A673 (cell line): ENCODE measurements at regions not wholly inside any gene's neighbourhood (a gene's known extent, or its start where the extent isn't known, plus 50 kb on each side); places are given as distances from the start of the nearest gene placed in this dataset.
A peak's percentile ranks its signal among the peaks of the same experiment; 100 is the strongest.

ENCODE experiments used
- EZH2 ChIP-seq: fragments of 200-600 bp; sonication (generic); IDR thresholded peaks from 2 replicates; pipeline ENCODE4 v1.6.1; 2017; ENCODE audit warnings: borderline replicate concordance, low read depth, mild to moderate bottlenecking, mixed read lengths, antibody characterized with exemption, low read length; ENCODE audit not compliant: poor library complexity, severe bottlenecking
- TF ChIP-seq, protein P1 (sequence below): fragments of 300-800, 200-600 bp; sonication (generic); conservative IDR thresholded peaks from 2 replicates; pipeline ENCODE4 v1.5.1; 2017; ENCODE audit warnings: low read depth, mild to moderate bottlenecking, antibody characterized with exemption, low read length, moderate library complexity, mixed read lengths

DNA sequence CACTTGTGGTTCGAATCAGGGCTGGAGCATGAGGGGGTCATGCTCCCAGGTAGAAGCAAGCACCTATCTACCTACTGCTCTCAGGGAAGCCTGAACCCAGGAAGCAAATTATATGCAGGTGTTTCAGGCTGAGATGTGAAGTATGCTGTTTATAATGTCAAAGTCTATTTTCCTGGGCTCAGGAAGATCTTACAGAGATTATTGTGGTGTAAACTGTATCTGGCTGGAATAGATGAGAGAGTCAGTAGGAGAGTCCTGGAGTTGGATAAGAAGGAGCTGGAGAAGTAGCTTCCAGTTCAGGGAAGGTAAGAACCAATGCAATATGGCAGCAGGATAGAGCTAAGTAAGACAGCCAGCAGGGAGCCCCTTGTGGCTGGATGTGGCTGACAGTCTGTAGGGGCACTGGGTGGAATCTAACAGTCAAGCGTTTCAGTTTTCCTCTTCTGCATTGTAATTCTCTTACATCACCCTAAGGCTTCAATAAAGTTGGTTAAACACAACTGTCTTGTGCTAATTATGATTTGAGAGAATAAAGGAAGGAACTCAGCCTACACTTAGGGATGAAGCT is 105.9 kb upstream of the EEPD1 start:
- TF ChIP-seq, protein P1, sequence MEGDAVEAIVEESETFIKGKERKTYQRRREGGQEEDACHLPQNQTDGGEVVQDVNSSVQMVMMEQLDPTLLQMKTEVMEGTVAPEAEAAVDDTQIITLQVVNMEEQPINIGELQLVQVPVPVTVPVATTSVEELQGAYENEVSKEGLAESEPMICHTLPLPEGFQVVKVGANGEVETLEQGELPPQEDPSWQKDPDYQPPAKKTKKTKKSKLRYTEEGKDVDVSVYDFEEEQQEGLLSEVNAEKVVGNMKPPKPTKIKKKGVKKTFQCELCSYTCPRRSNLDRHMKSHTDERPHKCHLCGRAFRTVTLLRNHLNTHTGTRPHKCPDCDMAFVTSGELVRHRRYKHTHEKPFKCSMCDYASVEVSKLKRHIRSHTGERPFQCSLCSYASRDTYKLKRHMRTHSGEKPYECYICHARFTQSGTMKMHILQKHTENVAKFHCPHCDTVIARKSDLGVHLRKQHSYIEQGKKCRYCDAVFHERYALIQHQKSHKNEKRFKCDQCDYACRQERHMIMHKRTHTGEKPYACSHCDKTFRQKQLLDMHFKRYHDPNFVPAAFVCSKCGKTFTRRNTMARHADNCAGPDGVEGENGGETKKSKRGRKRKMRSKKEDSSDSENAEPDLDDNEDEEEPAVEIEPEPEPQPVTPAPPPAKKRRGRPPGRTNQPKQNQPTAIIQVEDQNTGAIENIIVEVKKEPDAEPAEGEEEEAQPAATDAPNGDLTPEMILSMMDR = peak; percentile 41
- TF ChIP-seq EZH2 = no peak
